Panc1 (cell line): ENCODE measurements at regions not wholly inside any gene's neighbourhood (a gene's known extent, or its start where the extent isn't known, plus 50 kb on each side); places are given as distances from the start of the nearest gene placed in this dataset.

ENCODE experiments used
- ATAC-seq: fragments of 200-7000 bp; cut with Tn5 transposase; 2 replicates; pipeline ENCODE4 v1.9.1; 2020; ENCODE audit warnings: mild to moderate bottlenecking, moderate library complexity
- BruUV-seq: library from RNA; stranded (reverse); fragments of 400-500 nt; replicated peaks from 2 replicates; lab custom pipeline; 2021; lab: Mats Ljungman, UMichigan
- CTCF ChIA-PET: fragments of 300-600 bp; sonication (Branson Sonifier 250); formaldehyde crosslinking; loops from one replicate; lab custom pipeline; 2022; ENCODE audit warnings: antibody characterized with exemption; lab: Charles Lee
- POLR2A ChIA-PET: fragments of 300-600 bp; sonication (Branson Sonifier 250); formaldehyde crosslinking; loops from one replicate; lab custom pipeline; 2022; ENCODE audit warnings: antibody characterized with exemption; lab: Charles Lee
- DNase-seq: peaks from one replicate; pipeline ENCODE4 v3.0.0-alpha.2; 2010; ENCODE audit warnings: low read depth, low spot score
- H3K27ac ChIP-seq: 2 replicates; pipeline ENCODE4 v1.5.1; 2011; ENCODE audit warnings: mild to moderate bottlenecking, low read length, inconsistent platforms
- H3K27me3 ChIP-seq: fragments of 200-500 bp; sonication (Bioruptor generic); 2 replicates; pipeline ENCODE4 v1.6.0; 2014; ENCODE audit warnings: low read length, inconsistent platforms; ENCODE audit not compliant: control insufficient read depth, insufficient read depth
- H3K36me3 ChIP-seq: fragments of 200-500 bp; sonication (Bioruptor generic); 2 replicates; pipeline ENCODE4 v1.5.1; 2014; ENCODE audit warnings: inconsistent platforms, mild to moderate bottlenecking, low read length, moderate library complexity; ENCODE audit not compliant: control insufficient read depth, insufficient read depth
- H3K4me1 ChIP-seq: 2 replicates; pipeline ENCODE4 v1.5.1; 2011; ENCODE audit warnings: inconsistent platforms, mild to moderate bottlenecking, low read length, moderate library complexity; ENCODE audit not compliant: control insufficient read depth, insufficient read depth
- H3K4me3 ChIP-seq, 2 experiments: 2 replicates each; pipeline ENCODE4 v1.5.1; 2011 to 2012; ENCODE audit warnings: low read depth in 2 of 2, low read length in 2 of 2, mild to moderate bottlenecking in 2 of 2, inconsistent platforms in 1 of 2, moderate library complexity in 1 of 2
- H3K9me3 ChIP-seq: fragments of 200-500 bp; sonication (Bioruptor generic); 2 replicates; pipeline ENCODE4 v1.5.1; 2014; ENCODE audit warnings: low read depth, mild to moderate bottlenecking, inconsistent platforms, low read length, moderate library complexity; ENCODE audit not compliant: control insufficient read depth, insufficient read depth
- CTCF ChIP-seq: fragments of 450-650 bp; IDR thresholded peaks from 2 replicates; pipeline ENCODE4 v1.5.1; 2017; ENCODE audit warnings: mild to moderate bottlenecking
- POLR2AphosphoS5 ChIP-seq: IDR thresholded peaks from 2 replicates; pipeline ENCODE4 v1.6.1; 2012; ENCODE audit warnings: mild to moderate bottlenecking, low read depth, low read length, moderate library complexity
- REST ChIP-seq, 2 experiments: IDR thresholded peaks; 2 replicates each; pipeline ENCODE4 v1.6.1; 2011 to 2012; ENCODE audit warnings: low read depth in 2 of 2, control low read depth in 1 of 2, low read length in 1 of 2, mild to moderate bottlenecking in 1 of 2, moderate library complexity in 1 of 2; ENCODE audit not compliant: insufficient read depth in 1 of 2
- SIN3A ChIP-seq: IDR thresholded peaks from 2 replicates; pipeline ENCODE4 v1.6.1; 2012; ENCODE audit warnings: low read depth, mild to moderate bottlenecking, low read length, moderate library complexity, borderline replicate concordance; ENCODE audit not compliant: insufficient read depth
- TCF7L2 ChIP-seq: IDR thresholded peaks from 2 replicates; pipeline ENCODE4 v1.6.1; 2011; ENCODE audit warnings: mild to moderate bottlenecking, low read depth, low read length, inconsistent platforms
- in situ Hi-C: cut with HindIII; loops from 2 replicates; pipeline ENCODE4 v1.10.0; 2016; ENCODE audit warnings: low sequenced_read_pairs, low pct_unique_long_range_greater_than_20kb
- intact Hi-C: fragments of 100-400 bp; cut with micrococcal nuclease; formaldehyde crosslinking; loops from one replicate; pipeline ENCODE4 v1.10.0; 2022; ENCODE audit not compliant: unreplicated experiment

DNA sequence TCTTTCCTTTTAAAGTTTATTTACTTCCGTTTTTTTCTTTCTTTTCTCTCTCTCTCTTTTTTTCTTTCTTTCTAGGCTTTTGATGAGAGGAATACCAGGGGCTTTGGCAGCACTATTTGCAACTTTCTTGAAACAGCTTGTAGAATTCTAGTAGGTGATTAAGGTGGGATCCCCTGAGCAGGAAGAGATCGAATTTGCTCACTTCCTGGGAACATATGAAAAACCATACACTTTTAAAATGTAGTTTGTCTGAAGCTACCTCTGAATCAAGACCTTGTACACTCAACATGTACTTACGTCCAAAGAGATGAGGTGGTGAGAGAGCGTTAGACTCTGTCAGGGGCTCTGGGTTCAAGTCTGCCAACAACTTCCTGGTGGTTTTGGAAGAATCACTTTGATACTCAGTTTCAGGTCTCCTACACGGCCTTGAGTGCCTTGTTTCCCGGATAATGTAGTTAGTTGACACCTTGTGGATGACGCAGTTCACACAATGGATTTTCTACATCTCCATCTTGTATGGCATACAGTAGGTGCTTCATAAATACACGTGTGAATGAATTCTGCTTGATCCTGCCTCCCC lies 229.1 kb downstream of the MYCN start:
- no peaks in the 10 kb centered on the region for H3K4me1 ChIP-seq
- DNase-seq (no peak), ATAC-seq (no peak)
- H3K4me3 ChIP-seq: no peak overlapping the region
- POLR2A ChIA-PET: no interaction called here
- CTCF ChIA-PET: no interaction called here
- no peaks in the 10 kb centered on the region for H3K27me3 ChIP-seq
- in situ Hi-C loops (no loop called here), intact Hi-C loops (no loop called here)
- H3K27ac ChIP-seq: no peak overlapping the region
- TF ChIP-seq TCF7L2: no peak
- no peak for TF ChIP-seq POLR2AphosphoS5
- no peak for TF ChIP-seq REST (IDR thresholded peaks at IDR 0.05; ENCODE audit: insufficient read depth in 1 of 2, low read depth in 2 of 2, low read length in 1 of 2)
- no peak for TF ChIP-seq CTCF
- no peak for TF ChIP-seq SIN3A
- no peaks in the 10 kb centered on the region for H3K9me3 ChIP-seq
- BruUV-seq: no TSS peak
- H3K36me3 ChIP-seq: no peaks in the 10 kb centered on the region

GRCh38 chr2:16168506-16169264 lies 228.3 kb downstream of the MYCN start:
- ChIA-PET CTCF (no interaction called here), POLR2A (no interaction called here)
- Histone ChIP-seq H3K9me3 (no peaks in the 10 kb centered on the region), H3K27ac (no peak overlapping the region), H3K4me3 (no peak overlapping the region), H3K4me1 (no peaks in the 10 kb centered on the region), H3K36me3 (no peaks in the 10 kb centered on the region), H3K27me3 (no peaks in the 10 kb centered on the region)
- no TSS peak for BruUV-seq
- in situ Hi-C loops: no loop called here
- TF ChIP-seq TCF7L2 (no peak), POLR2AphosphoS5 (no peak), SIN3A (no peak), REST (IDR thresholded peaks at IDR 0.05; ENCODE audit: insufficient read depth in 1 of 2, low read depth in 2 of 2, low read length in 1 of 2) (no peak), CTCF (no peak)
- intact Hi-C loops: no loop called here
- no peak for ATAC-seq
- no peak for DNase-seq
